ENCODE measurements at regions not wholly inside any gene's neighbourhood (a gene's known extent, or its start where the extent isn't known, plus 50 kb on each side); places are given as distances from the start of the nearest gene placed in this dataset.
"Not testable (repeated sequence)": the region's sequence is repeated elsewhere in the genome, so short reads cannot be mapped to it uniquely, and the experiment has no call there.

DNA sequence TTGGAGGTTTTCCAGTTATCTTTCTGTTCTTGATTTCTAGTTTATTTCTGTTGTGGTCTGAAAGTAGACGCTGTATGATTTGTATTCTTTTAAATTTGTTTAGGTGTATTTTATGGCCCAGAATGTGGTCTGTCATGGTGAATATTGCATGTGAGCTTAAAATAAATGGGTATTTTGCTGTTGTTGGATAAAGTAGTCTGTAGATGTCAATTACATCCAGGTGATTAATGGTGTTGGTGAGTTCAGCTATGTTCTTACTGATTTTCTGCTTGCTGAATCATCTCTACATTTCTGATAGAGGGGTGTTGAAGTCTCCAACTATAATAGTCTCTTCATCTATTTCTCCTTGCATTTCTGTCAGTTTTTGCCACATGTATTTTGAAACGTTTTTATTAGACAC lies 383.3 kb upstream of the SGO1 start:
- Mint-ChIP-seq H3K36me3 (ENCODE audit: unreplicated experiment) (no peaks in the 10 kb centered on the region), H3K27me3 (ENCODE audit: unreplicated experiment) (peaks cover 2% of the 10 kb centered on the region), H3K27ac (ENCODE audit: unreplicated experiment) (no peak overlapping the region), H3K9me3 (ENCODE audit: unreplicated experiment) (no peaks in the 10 kb centered on the region), H3K4me3 (ENCODE audit: unreplicated experiment) (no peak overlapping the region), H3K4me1 (ENCODE audit: low read depth, unreplicated experiment) (peaks cover 2% of the 10 kb centered on the region)
- TF ChIP-seq, protein P1, sequence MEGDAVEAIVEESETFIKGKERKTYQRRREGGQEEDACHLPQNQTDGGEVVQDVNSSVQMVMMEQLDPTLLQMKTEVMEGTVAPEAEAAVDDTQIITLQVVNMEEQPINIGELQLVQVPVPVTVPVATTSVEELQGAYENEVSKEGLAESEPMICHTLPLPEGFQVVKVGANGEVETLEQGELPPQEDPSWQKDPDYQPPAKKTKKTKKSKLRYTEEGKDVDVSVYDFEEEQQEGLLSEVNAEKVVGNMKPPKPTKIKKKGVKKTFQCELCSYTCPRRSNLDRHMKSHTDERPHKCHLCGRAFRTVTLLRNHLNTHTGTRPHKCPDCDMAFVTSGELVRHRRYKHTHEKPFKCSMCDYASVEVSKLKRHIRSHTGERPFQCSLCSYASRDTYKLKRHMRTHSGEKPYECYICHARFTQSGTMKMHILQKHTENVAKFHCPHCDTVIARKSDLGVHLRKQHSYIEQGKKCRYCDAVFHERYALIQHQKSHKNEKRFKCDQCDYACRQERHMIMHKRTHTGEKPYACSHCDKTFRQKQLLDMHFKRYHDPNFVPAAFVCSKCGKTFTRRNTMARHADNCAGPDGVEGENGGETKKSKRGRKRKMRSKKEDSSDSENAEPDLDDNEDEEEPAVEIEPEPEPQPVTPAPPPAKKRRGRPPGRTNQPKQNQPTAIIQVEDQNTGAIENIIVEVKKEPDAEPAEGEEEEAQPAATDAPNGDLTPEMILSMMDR (IDR thresholded peaks at IDR 0.05; ENCODE audit: partially characterized antibody, unreplicated experiment): no peak
- no peak for DNase-seq

DNA sequence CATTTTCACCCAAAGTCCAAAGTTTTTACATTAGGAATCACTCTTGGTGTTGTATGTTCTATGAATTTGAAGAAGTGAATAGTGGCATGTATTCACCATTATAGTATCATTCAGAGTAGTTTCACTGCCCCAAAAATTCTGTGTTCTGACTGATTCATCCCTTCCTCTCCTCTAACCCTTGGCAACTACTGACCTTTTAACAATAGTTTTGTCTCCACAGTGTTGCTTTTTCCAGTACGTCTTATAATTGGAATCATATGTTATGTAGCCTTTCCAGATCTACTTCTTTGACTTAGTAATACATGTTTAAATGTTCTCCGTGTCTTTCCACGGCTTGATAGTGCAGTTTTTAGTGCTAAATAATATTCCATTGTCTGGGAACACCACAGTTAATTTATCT lies 379.0 kb upstream of the SGO1 start:
- Mint-ChIP-seq H3K27ac (ENCODE audit: unreplicated experiment) (no peak overlapping the region), H3K27me3 (ENCODE audit: unreplicated experiment) (peaks cover 1% of the 10 kb centered on the region), H3K9me3 (ENCODE audit: unreplicated experiment) (no peaks in the 10 kb centered on the region), H3K4me3 (ENCODE audit: unreplicated experiment) (no peak overlapping the region), H3K4me1 (ENCODE audit: low read depth, unreplicated experiment) (peaks cover 33% of the 10 kb centered on the region), H3K36me3 (ENCODE audit: unreplicated experiment) (no peaks in the 10 kb centered on the region)
- TF ChIP-seq, protein P1 (IDR thresholded peaks at IDR 0.05; ENCODE audit: partially characterized antibody, unreplicated experiment): no peak
- no peak for DNase-seq

DNA sequence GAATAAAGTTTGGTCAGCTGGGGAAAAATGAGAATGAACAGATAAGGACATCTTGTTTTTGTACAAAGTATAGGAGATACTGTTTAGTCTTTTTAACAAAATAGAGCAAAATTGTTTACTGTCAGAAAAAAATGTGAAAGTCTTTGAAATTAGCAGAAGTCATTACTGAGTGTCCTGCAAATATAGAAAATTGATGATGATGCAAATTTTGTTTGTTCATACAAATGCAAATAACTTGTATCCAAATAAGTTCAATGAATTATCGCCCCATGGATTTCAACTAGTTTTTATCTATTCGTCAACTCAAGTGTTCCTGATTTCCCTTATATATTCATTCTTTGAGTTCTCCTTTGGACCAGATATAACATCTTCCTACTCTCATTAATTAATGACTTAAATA lies 378.0 kb upstream of the SGO1 start:
- TF ChIP-seq, protein P1 (IDR thresholded peaks at IDR 0.05; ENCODE audit: partially characterized antibody, unreplicated experiment): no peak
- Mint-ChIP-seq H3K4me1 (ENCODE audit: low read depth, unreplicated experiment) (peaks cover 33% of the 10 kb centered on the region), H3K27ac (ENCODE audit: unreplicated experiment) (no peak overlapping the region), H3K9me3 (ENCODE audit: unreplicated experiment) (no peaks in the 10 kb centered on the region), H3K36me3 (ENCODE audit: unreplicated experiment) (no peaks in the 10 kb centered on the region), H3K27me3 (ENCODE audit: unreplicated experiment) (peaks cover 1% of the 10 kb centered on the region), H3K4me3 (ENCODE audit: unreplicated experiment) (peak overlapping the region; percentile 13)
- no peak for DNase-seq

DNA sequence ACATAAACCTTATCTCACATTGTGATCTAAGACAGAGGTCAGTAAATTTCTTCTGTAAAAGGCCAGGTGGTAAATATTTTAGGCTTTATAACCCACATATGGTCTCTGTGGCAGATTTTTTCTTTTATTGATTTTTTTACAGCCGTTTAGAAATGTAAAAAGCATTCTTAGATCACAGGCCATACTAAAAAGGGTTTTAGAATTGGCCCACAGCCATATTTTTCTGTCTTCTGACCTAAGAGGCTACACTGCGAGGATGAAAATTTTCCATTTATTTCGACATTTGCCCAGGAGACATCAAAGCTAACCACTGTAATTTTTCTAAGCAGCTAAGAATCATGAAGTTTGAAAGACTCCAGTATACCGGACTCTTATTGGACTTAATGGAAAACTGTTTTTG lies 377.2 kb upstream of the SGO1 start:
- TF ChIP-seq, protein P1 (IDR thresholded peaks at IDR 0.05; ENCODE audit: partially characterized antibody, unreplicated experiment): no peak
- no peaks in the 10 kb centered on the region for H3K36me3 Mint-ChIP-seq (ENCODE audit: unreplicated experiment)
- H3K27me3 Mint-ChIP-seq (ENCODE audit: unreplicated experiment): peaks cover 1% of the 10 kb centered on the region
- H3K27ac Mint-ChIP-seq (ENCODE audit: unreplicated experiment): peak overlapping the region; percentile 60
- peak overlapping the region; percentile 13 for H3K4me3 Mint-ChIP-seq (ENCODE audit: unreplicated experiment)
- no peaks in the 10 kb centered on the region for H3K9me3 Mint-ChIP-seq (ENCODE audit: unreplicated experiment)
- DNase-seq: no peak
- H3K4me1 Mint-ChIP-seq (ENCODE audit: low read depth, unreplicated experiment): peaks cover 34% of the 10 kb centered on the region

DNA sequence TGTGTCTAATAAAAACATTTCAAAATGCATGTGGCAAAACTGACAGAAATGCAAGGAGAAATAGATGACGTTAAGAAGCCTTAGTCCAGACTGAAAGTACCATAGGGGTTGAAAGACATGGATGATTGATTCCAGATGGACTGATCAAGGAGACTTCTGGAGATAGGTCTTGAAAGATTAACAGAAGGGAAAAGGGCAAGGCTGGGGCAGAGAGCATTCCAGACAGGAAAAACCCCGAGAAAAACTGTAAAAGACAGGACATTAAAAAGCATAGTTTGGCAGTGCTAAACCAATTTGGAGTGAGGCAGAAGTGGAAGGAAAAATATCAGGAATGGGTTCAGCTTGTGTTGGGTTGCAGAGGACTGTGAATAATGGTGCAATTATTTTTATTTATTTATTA lies 375.2 kb upstream of the SGO1 start:
- TF ChIP-seq, protein P1 (IDR thresholded peaks at IDR 0.05; ENCODE audit: partially characterized antibody, unreplicated experiment): no peak
- H3K27me3 Mint-ChIP-seq (ENCODE audit: unreplicated experiment): peaks cover 1% of the 10 kb centered on the region
- peak overlapping the region; percentile 90 for H3K27ac Mint-ChIP-seq (ENCODE audit: unreplicated experiment)
- H3K36me3 Mint-ChIP-seq (ENCODE audit: unreplicated experiment): no peaks in the 10 kb centered on the region
- no peak for DNase-seq
- H3K4me1 Mint-ChIP-seq (ENCODE audit: low read depth, unreplicated experiment): peaks cover 35% of the 10 kb centered on the region
- peak overlapping the region; percentile 44 for H3K4me3 Mint-ChIP-seq (ENCODE audit: unreplicated experiment)
- H3K9me3 Mint-ChIP-seq (ENCODE audit: unreplicated experiment): no peaks in the 10 kb centered on the region

DNA sequence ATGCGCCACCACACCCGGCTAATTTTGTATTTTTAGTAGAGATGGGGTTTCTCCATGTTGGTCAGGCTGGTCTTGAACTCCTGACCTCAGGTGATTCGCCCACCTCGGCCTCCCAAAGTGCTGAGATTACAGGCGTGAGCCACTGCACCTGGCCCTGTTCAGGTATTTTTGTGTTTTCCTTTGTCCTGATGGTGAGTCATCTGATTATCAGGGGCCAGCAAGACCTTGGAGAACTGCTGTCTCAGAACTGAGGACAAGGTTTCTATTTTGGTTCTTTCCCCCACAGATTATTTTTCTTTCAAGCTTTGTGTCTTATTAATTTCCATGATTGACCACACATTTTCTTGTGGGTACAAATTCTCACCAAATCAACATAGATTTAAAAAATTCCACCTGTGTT lies 374.4 kb upstream of the SGO1 start:
- H3K36me3 Mint-ChIP-seq (ENCODE audit: unreplicated experiment); DNase-seq; H3K9me3 Mint-ChIP-seq (ENCODE audit: unreplicated experiment); H3K27ac Mint-ChIP-seq (ENCODE audit: unreplicated experiment); H3K4me3 Mint-ChIP-seq (ENCODE audit: unreplicated experiment); H3K27me3 Mint-ChIP-seq (ENCODE audit: unreplicated experiment): not testable (repeated sequence)
- peaks cover 35% of the 10 kb centered on the region for H3K4me1 Mint-ChIP-seq (ENCODE audit: low read depth, unreplicated experiment)

Measured in glutamatergic neuron (in vitro differentiated cells).